ENCODE measurements at regions not wholly inside any gene's neighbourhood (a gene's known extent, or its start where the extent isn't known, plus 50 kb on each side); places are given as distances from the start of the nearest gene placed in this dataset.

- no peak for ATAC-seq (ENCODE audit: low FRiP score)
- 95 to 100% methylated on average over 2 of the region's 2 CpGs for WGBS, 2 donors
Measured at GRCh38 chr16:82345318-82345717, 175.3 kb upstream of the MPHOSPH6 start.

GRCh38 chr16:82344157-82344556 lies 174.1 kb upstream of the MPHOSPH6 start:
- 36 to 37% methylated on average over 4 of the region's 4 CpGs for WGBS, 2 donors
- no peaks in the 10 kb centered on the region for H3K4me1 ChIP-seq (ENCODE audit: control insufficient read depth in 1 of 2, insufficient read depth in 2 of 2, low read length in 2 of 2)
- H3K9me3 ChIP-seq (ENCODE audit: control insufficient read depth, low read length) = peaks cover 4% of the 10 kb centered on the region
- H3K27ac ChIP-seq (ENCODE audit: low read depth in 1 of 2, low read length in 2 of 2) = no peak overlapping the region
- H3K4me3 ChIP-seq (ENCODE audit: low read length in 2 of 2) = no peak overlapping the region
- ATAC-seq (ENCODE audit: low FRiP score) (no peak), DNase-seq (no peak)
- no peaks in the 10 kb centered on the region for H3K27me3 ChIP-seq (ENCODE audit: control insufficient read depth in 1 of 2, insufficient read depth in 2 of 2, low read length in 1 of 2)
- intact Hi-C loops (cut with DNase I) = loop anchor here in 1 of 2 donors (1.0 kb wide), 1 partner anchor 82 kb away; no protein-coding TSS in a partner anchor
- no peaks in the 10 kb centered on the region for H3K36me3 ChIP-seq (ENCODE audit: control insufficient read depth in 1 of 2, insufficient read depth in 2 of 2, low read length in 1 of 2)

More at GRCh38 chr16:82345318-82345717, 175.3 kb upstream of the MPHOSPH6 start:
- Histone ChIP-seq H3K9me3 (ENCODE audit: control insufficient read depth, low read length) (peaks cover 4% of the 10 kb centered on the region), H3K27ac (ENCODE audit: low read depth in 1 of 2, low read length in 2 of 2) (no peak overlapping the region), H3K36me3 (ENCODE audit: control insufficient read depth in 1 of 2, insufficient read depth in 2 of 2, low read length in 1 of 2) (no peaks in the 10 kb centered on the region), H3K27me3 (ENCODE audit: control insufficient read depth in 1 of 2, insufficient read depth in 2 of 2, low read length in 1 of 2) (no peaks in the 10 kb centered on the region), H3K4me1 (ENCODE audit: control insufficient read depth in 1 of 2, insufficient read depth in 2 of 2, low read length in 2 of 2) (no peaks in the 10 kb centered on the region), H3K4me3 (ENCODE audit: low read length in 2 of 2) (no peak overlapping the region)
- intact Hi-C loops (cut with DNase I) = loop anchor here in 1 of 2 donors (1.0 kb wide), 1 partner anchor 81 kb away; no protein-coding TSS in a partner anchor
- DNase-seq = no peak

GRCh38 chr16:82341146-82341669 lies 171.2 kb upstream of the MPHOSPH6 start:
- H3K27me3 ChIP-seq (ENCODE audit: control insufficient read depth in 1 of 2, insufficient read depth in 2 of 2, low read length in 1 of 2) = no peaks in the 10 kb centered on the region
- peaks cover 4% of the 10 kb centered on the region for H3K9me3 ChIP-seq (ENCODE audit: control insufficient read depth, low read length)
- H3K36me3 ChIP-seq (ENCODE audit: control insufficient read depth in 1 of 2, insufficient read depth in 2 of 2, low read length in 1 of 2) = no peaks in the 10 kb centered on the region
- no peaks in the 10 kb centered on the region for H3K4me1 ChIP-seq (ENCODE audit: control insufficient read depth in 1 of 2, insufficient read depth in 2 of 2, low read length in 2 of 2)
- no peak for ATAC-seq (ENCODE audit: low FRiP score)
- no peak overlapping the region for H3K27ac ChIP-seq (ENCODE audit: low read depth in 1 of 2, low read length in 2 of 2)
- WGBS, 2 donors = 86 to 97% methylated on average over 4 of the region's 4 CpGs
- H3K4me3 ChIP-seq (ENCODE audit: low read length in 2 of 2) = no peak overlapping the region
- no peak for DNase-seq
- intact Hi-C loops (cut with DNase I) = no loop called here

- no peaks in the 10 kb centered on the region for H3K4me1 ChIP-seq (ENCODE audit: control insufficient read depth in 1 of 2, insufficient read depth in 2 of 2, low read length in 2 of 2)
- no peak overlapping the region for H3K27ac ChIP-seq (ENCODE audit: low read depth in 1 of 2, low read length in 2 of 2)
- DNase-seq = no peak
- no peak for ATAC-seq (ENCODE audit: low FRiP score)
- H3K4me3 ChIP-seq (ENCODE audit: low read length in 2 of 2) = no peak overlapping the region
- intact Hi-C loops (cut with DNase I) = no loop called here
- no peaks in the 10 kb centered on the region for H3K36me3 ChIP-seq (ENCODE audit: control insufficient read depth in 1 of 2, insufficient read depth in 2 of 2, low read length in 1 of 2)
- no peaks in the 10 kb centered on the region for H3K27me3 ChIP-seq (ENCODE audit: control insufficient read depth in 1 of 2, insufficient read depth in 2 of 2, low read length in 1 of 2)
- peaks cover 4% of the 10 kb centered on the region for H3K9me3 ChIP-seq (ENCODE audit: control insufficient read depth, low read length)
- WGBS, 2 donors = 75 to 83% methylated on average over 4 of the region's 4 CpGs
Measured at GRCh38 chr16:82340531-82340930, 170.5 kb upstream of the MPHOSPH6 start.

- Histone ChIP-seq H3K4me1 (ENCODE audit: control insufficient read depth in 1 of 2, insufficient read depth in 2 of 2, low read length in 2 of 2) (no peaks in the 10 kb centered on the region), H3K4me3 (ENCODE audit: low read length in 2 of 2) (no peak overlapping the region), H3K9me3 (ENCODE audit: control insufficient read depth, low read length) (peaks cover 4% of the 10 kb centered on the region), H3K27ac (ENCODE audit: low read depth in 1 of 2, low read length in 2 of 2) (no peak overlapping the region), H3K36me3 (ENCODE audit: control insufficient read depth in 1 of 2, insufficient read depth in 2 of 2, low read length in 1 of 2) (no peaks in the 10 kb centered on the region), H3K27me3 (ENCODE audit: control insufficient read depth in 1 of 2, insufficient read depth in 2 of 2, low read length in 1 of 2) (no peaks in the 10 kb centered on the region)
- 24 to 29% methylated on average over 3 of the region's 3 CpGs for WGBS, 2 donors
- intact Hi-C loops (cut with DNase I) = no loop called here
- DNase-seq (no peak), ATAC-seq (ENCODE audit: low FRiP score) (no peak)
Measured at GRCh38 chr16:82337355-82337754, 167.3 kb upstream of the MPHOSPH6 start.

- intact Hi-C loops (cut with DNase I) = no loop called here
- no peak overlapping the region for H3K27ac ChIP-seq (ENCODE audit: low read depth in 1 of 2, low read length in 2 of 2)
- ATAC-seq (ENCODE audit: low FRiP score) = no peak
- H3K9me3 ChIP-seq (ENCODE audit: control insufficient read depth, low read length) = peaks cover 1% of the 10 kb centered on the region
- 94 to 96% methylated on average over 6 of the region's 6 CpGs for WGBS, 2 donors
- DNase-seq = no peak
- H3K4me3 ChIP-seq (ENCODE audit: low read length in 2 of 2) = no peak overlapping the region
- no peaks in the 10 kb centered on the region for H3K36me3 ChIP-seq (ENCODE audit: control insufficient read depth in 1 of 2, insufficient read depth in 2 of 2, low read length in 1 of 2)
- H3K4me1 ChIP-seq (ENCODE audit: control insufficient read depth in 1 of 2, insufficient read depth in 2 of 2, low read length in 2 of 2) = no peaks in the 10 kb centered on the region
- no peaks in the 10 kb centered on the region for H3K27me3 ChIP-seq (ENCODE audit: control insufficient read depth in 1 of 2, insufficient read depth in 2 of 2, low read length in 1 of 2)
Measured at GRCh38 chr16:82331974-82332750, 162.1 kb upstream of the MPHOSPH6 start.

DNA sequence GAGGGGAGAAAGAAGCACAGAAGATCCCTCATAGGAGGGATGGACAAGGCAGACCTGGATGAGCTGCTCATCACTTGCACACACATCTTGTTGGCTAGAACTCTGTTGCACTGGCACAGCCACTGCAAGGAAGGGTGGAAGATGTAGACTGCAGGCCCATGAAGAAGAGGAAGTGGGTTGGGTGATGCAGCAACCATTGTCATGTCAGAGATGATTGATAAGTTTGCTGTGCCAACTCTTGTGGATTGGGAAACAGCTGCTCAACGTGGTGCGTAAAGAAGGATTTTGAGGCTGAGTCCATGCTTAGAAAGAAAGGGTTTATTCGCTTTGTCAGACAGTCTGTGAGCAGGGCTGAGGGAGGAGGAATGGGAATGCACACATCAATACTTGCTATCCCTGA lies 161.4 kb upstream of the MPHOSPH6 start:
- Histone ChIP-seq H3K36me3 (ENCODE audit: control insufficient read depth in 1 of 2, insufficient read depth in 2 of 2, low read length in 1 of 2) (no peaks in the 10 kb centered on the region), H3K27me3 (ENCODE audit: control insufficient read depth in 1 of 2, insufficient read depth in 2 of 2, low read length in 1 of 2) (no peaks in the 10 kb centered on the region), H3K4me1 (ENCODE audit: control insufficient read depth in 1 of 2, insufficient read depth in 2 of 2, low read length in 2 of 2) (no peaks in the 10 kb centered on the region), H3K9me3 (ENCODE audit: control insufficient read depth, low read length) (peaks cover 1% of the 10 kb centered on the region), H3K27ac (ENCODE audit: low read depth in 1 of 2, low read length in 2 of 2) (no peak overlapping the region), H3K4me3 (ENCODE audit: low read length in 2 of 2) (no peak overlapping the region)
- DNase-seq = no peak
- intact Hi-C loops (cut with DNase I) = no loop called here
- no peak for ATAC-seq (ENCODE audit: low FRiP score)
- WGBS, 2 donors = 88 to 91% methylated on average over 3 of the region's 3 CpGs

DNA sequence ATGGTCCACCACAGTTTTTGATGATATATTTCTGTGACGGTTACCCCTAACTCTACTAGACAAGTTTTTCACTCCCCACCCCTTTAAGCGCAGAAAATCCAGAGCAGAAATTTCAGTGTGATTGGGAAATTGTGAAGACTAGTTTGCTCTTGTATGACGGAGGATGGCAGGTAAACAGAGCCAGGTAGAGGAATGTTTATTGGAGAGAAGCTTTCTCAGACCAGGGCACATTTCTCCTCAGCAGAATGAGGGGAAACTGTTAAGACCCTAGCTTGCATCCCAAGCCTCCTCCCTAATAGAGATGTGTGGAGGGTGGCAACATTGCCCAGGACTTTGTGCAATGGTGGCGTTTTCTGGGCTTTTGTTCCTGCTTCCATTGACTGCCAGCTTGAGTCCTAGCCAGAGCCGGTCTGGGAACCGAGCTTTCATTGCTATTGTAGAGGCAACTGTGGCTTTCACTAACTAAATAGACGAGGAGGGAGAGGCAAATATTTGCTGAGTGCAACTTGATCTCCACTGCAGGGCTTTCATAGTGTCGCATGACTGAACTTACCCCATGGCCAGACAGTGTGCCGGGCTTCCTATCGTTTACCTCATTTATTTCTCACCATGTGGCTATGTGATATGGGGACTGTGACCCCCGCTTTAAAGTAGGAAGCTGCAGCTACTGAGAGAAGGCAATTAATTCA lies 159.6 kb upstream of the MPHOSPH6 start:
- DNase-seq = no peak
- no peaks in the 10 kb centered on the region for H3K4me1 ChIP-seq (ENCODE audit: control insufficient read depth in 1 of 2, insufficient read depth in 2 of 2, low read length in 2 of 2)
- H3K27ac ChIP-seq (ENCODE audit: low read depth in 1 of 2, low read length in 2 of 2) = no peak overlapping the region
- H3K27me3 ChIP-seq (ENCODE audit: control insufficient read depth in 1 of 2, insufficient read depth in 2 of 2, low read length in 1 of 2) = no peaks in the 10 kb centered on the region
- peaks cover 1% of the 10 kb centered on the region for H3K9me3 ChIP-seq (ENCODE audit: control insufficient read depth, low read length)
- no peak for ATAC-seq (ENCODE audit: low FRiP score)
- H3K4me3 ChIP-seq (ENCODE audit: low read length in 2 of 2) = no peak overlapping the region
- intact Hi-C loops (cut with DNase I) = no loop called here
- 63 to 64% methylated on average over 11 of the region's 11 CpGs for WGBS, 2 donors
- H3K36me3 ChIP-seq (ENCODE audit: control insufficient read depth in 1 of 2, insufficient read depth in 2 of 2, low read length in 1 of 2) = no peaks in the 10 kb centered on the region
